Neural cell (in vitro differentiated cells): ENCODE measurements at regions not wholly inside any gene's neighbourhood (a gene's known extent, or its start where the extent isn't known, plus 50 kb on each side); places are given as distances from the start of the nearest gene placed in this dataset.

ENCODE experiments used
- H2AFZ ChIP-seq: fragments of 200-600, 300-800 bp; sonication (generic), shearing (Covaris generic); 2 replicates; pipeline ENCODE4 v1.6.0; 2014; ENCODE audit warnings: low read depth, mild to moderate bottlenecking, antibody characterized with exemption, low read length, moderate library complexity
- H3F3A ChIP-seq: fragments of 200-600 bp; shearing (Covaris generic); 2 replicates; pipeline ENCODE4 v1.6.1; 2016; ENCODE audit warnings: mild to moderate bottlenecking, moderate library complexity, mixed read lengths, antibody characterized with exemption, low read length; ENCODE audit not compliant: insufficient read depth, poor library complexity, severe bottlenecking
- H3K27ac ChIP-seq: fragments of 200-600, 300-800 bp; sonication (generic), shearing (Covaris generic); 2 replicates; pipeline ENCODE4 v1.5.1; 2014; ENCODE audit warnings: mild to moderate bottlenecking, low read length, moderate library complexity
- H3K27me3 ChIP-seq: fragments of 300-800, 200-600 bp; sonication (generic), shearing (Covaris generic); 2 replicates; pipeline ENCODE4 v1.6.0; 2014; ENCODE audit warnings: mild to moderate bottlenecking, low read depth, low read length, moderate library complexity; ENCODE audit not compliant: insufficient read depth
- H3K36me3 ChIP-seq: fragments of 300-800, 200-600 bp; sonication (generic), shearing (Covaris generic); 2 replicates; pipeline ENCODE4 v1.5.1; 2014; ENCODE audit warnings: mild to moderate bottlenecking, antibody characterized with exemption, low read length, moderate library complexity; ENCODE audit not compliant: insufficient read depth
- H3K4me2 ChIP-seq: fragments of 300-800, 200-600 bp; sonication (generic), shearing (Covaris generic); 2 replicates; pipeline ENCODE4 v1.6.0; 2014; ENCODE audit warnings: mild to moderate bottlenecking, low read length
- H3K4me3 ChIP-seq: fragments of 300-800, 200-600 bp; sonication (generic), shearing (Covaris generic); 2 replicates; pipeline ENCODE4 v1.5.1; 2014; ENCODE audit warnings: mild to moderate bottlenecking, low read length, moderate library complexity
- H3K79me2 ChIP-seq: fragments of 200-600 bp; shearing (Covaris generic); replicated peaks from 2 replicates; pipeline ENCODE4 v1.6.0; 2014; ENCODE audit warnings: mild to moderate bottlenecking, low read length, moderate library complexity; ENCODE audit not compliant: insufficient read depth
- H3K9ac ChIP-seq: fragments of 300-800, 200-600 bp; sonication (generic), shearing (Covaris generic); 2 replicates; pipeline ENCODE4 v1.6.1; 2016; ENCODE audit warnings: mild to moderate bottlenecking, low read length, mixed read lengths
- H3K9me2 ChIP-seq: fragments of 200-600 bp; shearing (Covaris generic); 2 replicates; pipeline ENCODE4 v1.6.1; 2016; ENCODE audit warnings: mild to moderate bottlenecking, low read length, mixed read lengths; ENCODE audit not compliant: insufficient read depth
- H3K9me3 ChIP-seq: fragments of 200-600, 300-800 bp; sonication (generic), shearing (Covaris generic); 2 replicates; pipeline ENCODE4 v1.6.1; 2016; ENCODE audit warnings: mild to moderate bottlenecking, mixed run types, low read length, moderate library complexity, mixed read lengths
- H4K20me1 ChIP-seq: fragments of 200-600 bp; shearing (Covaris generic); 2 replicates; pipeline ENCODE4 v1.6.1; 2016; ENCODE audit warnings: mild to moderate bottlenecking, mixed run types; ENCODE audit not compliant: insufficient read depth
- EP300 ChIP-seq: fragments of 450-650 bp; conservative IDR thresholded peaks from 2 replicates; pipeline ENCODE4 v1.6.1; 2014; ENCODE audit warnings: antibody characterized with exemption, mild to moderate bottlenecking, moderate library complexity; ENCODE audit not compliant: poor library complexity, severe bottlenecking
- EZH2 ChIP-seq: fragments of 200-600, 300-800 bp; shearing (Covaris generic), sonication (generic); IDR thresholded peaks from 2 replicates; pipeline ENCODE4 v1.6.1; 2014; ENCODE audit warnings: antibody characterized with exemption, low read length, borderline replicate concordance, mild to moderate bottlenecking; ENCODE audit not compliant: insufficient read depth, poor library complexity, severe bottlenecking
- MXI1 ChIP-seq: fragments of 450-650 bp; conservative IDR thresholded peaks from 2 replicates; pipeline ENCODE4 v1.6.1; 2014; ENCODE audit warnings: antibody characterized with exemption, mild to moderate bottlenecking; ENCODE audit not compliant: poor library complexity, severe bottlenecking
- POLR2AphosphoS5 ChIP-seq: IDR thresholded peaks from 2 replicates; pipeline ENCODE4 v1.6.1; 2012
- RAD21 ChIP-seq: fragments of 450-650 bp; conservative IDR thresholded peaks from 2 replicates; pipeline ENCODE4 v1.6.1; 2014; ENCODE audit warnings: antibody characterized with exemption, mild to moderate bottlenecking, moderate library complexity
- REST ChIP-seq: IDR thresholded peaks from 2 replicates; pipeline ENCODE4 v1.6.1; 2012; ENCODE audit warnings: borderline replicate concordance
- SMC3 ChIP-seq: fragments of 450-650 bp; conservative IDR thresholded peaks from 2 replicates; pipeline ENCODE4 v1.6.1; 2014; ENCODE audit warnings: antibody characterized with exemption, mild to moderate bottlenecking, moderate library complexity; ENCODE audit not compliant: poor library complexity
- TAF1 ChIP-seq: IDR thresholded peaks from 2 replicates; pipeline ENCODE4 v1.6.1; 2012; ENCODE audit warnings: low read depth
- TF ChIP-seq, protein P1 (sequence below): fragments of 450-650 bp; IDR thresholded peaks from 2 replicates; pipeline ENCODE4 v1.5.1; 2014; ENCODE audit warnings: antibody characterized with exemption, mild to moderate bottlenecking, moderate library complexity; ENCODE audit not compliant: poor library complexity, severe bottlenecking

DNA sequence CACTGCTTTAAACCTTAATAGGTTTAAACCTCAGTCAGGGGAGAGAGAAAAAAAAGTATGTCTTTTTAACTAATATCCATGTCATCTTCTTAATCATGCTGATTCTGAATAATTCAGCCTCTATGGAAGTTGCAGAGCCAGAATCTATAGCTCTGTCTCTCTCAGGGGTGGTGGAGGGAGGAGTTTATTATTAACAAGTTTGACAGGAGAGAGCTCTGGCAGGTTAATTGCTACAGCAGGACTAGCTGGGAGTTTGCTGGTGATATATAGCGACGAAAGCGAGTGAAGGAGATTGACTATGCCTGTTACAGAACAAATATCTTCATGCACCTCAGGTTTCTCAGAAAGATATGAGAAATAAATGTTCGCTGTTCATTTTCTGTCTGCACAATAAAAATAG is 586.4 kb downstream of the TLE4 start:
- Histone ChIP-seq H3K9me3 (no peaks in the 10 kb centered on the region), H3K79me2 (no peaks in the 10 kb centered on the region), H2AFZ (no peak overlapping the region), H3K27ac (peak overlapping the region; percentile 60), H3K36me3 (no peaks in the 10 kb centered on the region), H3K27me3 (no peaks in the 10 kb centered on the region), H4K20me1 (no peaks in the 10 kb centered on the region), H3K4me3 (peak overlapping the region; percentile 36), H3F3A (peaks cover 12% of the 10 kb centered on the region), H3K9ac (no peak overlapping the region), H3K9me2 (no peaks in the 10 kb centered on the region), H3K4me2 (peak overlapping the region; percentile 42)
- peak; percentile 47 for TF ChIP-seq POLR2AphosphoS5
- peak; percentile 73 for TF ChIP-seq EP300
- no peak for TF ChIP-seq RAD21
- TF ChIP-seq MXI1: no peak
- no peak for TF ChIP-seq EZH2
- no peak for TF ChIP-seq SMC3
- no peak for TF ChIP-seq TAF1

- H2AFZ ChIP-seq: no peak overlapping the region
- H3K9ac ChIP-seq: no peak overlapping the region
- peak overlapping the region; percentile 36 for H3K4me3 ChIP-seq
- H3K36me3 ChIP-seq: no peaks in the 10 kb centered on the region
- no peaks in the 10 kb centered on the region for H4K20me1 ChIP-seq
- peak overlapping the region; percentile 60 for H3K27ac ChIP-seq
- no peaks in the 10 kb centered on the region for H3K27me3 ChIP-seq
- H3K9me2 ChIP-seq: no peaks in the 10 kb centered on the region
- peak overlapping the region; percentile 42 for H3K4me2 ChIP-seq
- no peaks in the 10 kb centered on the region for H3K9me3 ChIP-seq
- TF ChIP-seq REST (no peak), SMC3 (no peak), MXI1 (no peak), EP300 (no peak), POLR2AphosphoS5 (no peak)
- TF ChIP-seq, protein P1, sequence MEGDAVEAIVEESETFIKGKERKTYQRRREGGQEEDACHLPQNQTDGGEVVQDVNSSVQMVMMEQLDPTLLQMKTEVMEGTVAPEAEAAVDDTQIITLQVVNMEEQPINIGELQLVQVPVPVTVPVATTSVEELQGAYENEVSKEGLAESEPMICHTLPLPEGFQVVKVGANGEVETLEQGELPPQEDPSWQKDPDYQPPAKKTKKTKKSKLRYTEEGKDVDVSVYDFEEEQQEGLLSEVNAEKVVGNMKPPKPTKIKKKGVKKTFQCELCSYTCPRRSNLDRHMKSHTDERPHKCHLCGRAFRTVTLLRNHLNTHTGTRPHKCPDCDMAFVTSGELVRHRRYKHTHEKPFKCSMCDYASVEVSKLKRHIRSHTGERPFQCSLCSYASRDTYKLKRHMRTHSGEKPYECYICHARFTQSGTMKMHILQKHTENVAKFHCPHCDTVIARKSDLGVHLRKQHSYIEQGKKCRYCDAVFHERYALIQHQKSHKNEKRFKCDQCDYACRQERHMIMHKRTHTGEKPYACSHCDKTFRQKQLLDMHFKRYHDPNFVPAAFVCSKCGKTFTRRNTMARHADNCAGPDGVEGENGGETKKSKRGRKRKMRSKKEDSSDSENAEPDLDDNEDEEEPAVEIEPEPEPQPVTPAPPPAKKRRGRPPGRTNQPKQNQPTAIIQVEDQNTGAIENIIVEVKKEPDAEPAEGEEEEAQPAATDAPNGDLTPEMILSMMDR: no peak
- H3K79me2 ChIP-seq: no peaks in the 10 kb centered on the region
- H3F3A ChIP-seq: peaks cover 12% of the 10 kb centered on the region
Measured at GRCh38 chr9:80157561-80157983, 585.8 kb downstream of the TLE4 start.
